Lower lobe of right lung (tissue), 2 donors: ENCODE measurements at regions not wholly inside any gene's neighbourhood (a gene's known extent, or its start where the extent isn't known, plus 50 kb on each side); places are given as distances from the start of the nearest gene placed in this dataset.

Source experiments
- ATAC-seq, 2 donors: fragments of 200-7000 bp; cut with Tn5 transposase; one replicate each; pipeline ENCODE4 v1.9.1; 2020 to 2022; ENCODE audit warnings: mild to moderate bottlenecking in 2 of 2, moderate library complexity in 2 of 2
- DNase-seq: peaks from one replicate; pipeline ENCODE4 v3.0.0-alpha.2; 2020
- H3K27ac ChIP-seq: fragments of 200-600 bp; one replicate; pipeline ENCODE4 v1.8.0; 2022
- H3K27me3 ChIP-seq: fragments of 200-600 bp; one replicate; pipeline ENCODE4 v1.8.0; 2022; ENCODE audit warnings: low read depth
- H3K36me3 ChIP-seq: fragments of 200-600 bp; one replicate; pipeline ENCODE4 v1.8.0; 2022; ENCODE audit warnings: mild to moderate bottlenecking
- H3K4me1 ChIP-seq: fragments of 200-600 bp; one replicate; pipeline ENCODE4 v1.8.0; 2022
- H3K4me3 ChIP-seq: fragments of 200-600 bp; one replicate; pipeline ENCODE4 v1.8.0; 2022; ENCODE audit warnings: mild to moderate bottlenecking
- H3K9me3 ChIP-seq: fragments of 200-600 bp; one replicate; pipeline ENCODE4 v1.8.0; 2022
- intact Hi-C: fragments of 100-400 bp; cut with DNase I; formaldehyde crosslinking; loops from one replicate; pipeline ENCODE4 v1.11.0; 2022
- TF ChIP-seq, protein P1 (sequence below): fragments of 200-600 bp; IDR thresholded peaks from one replicate; pipeline ENCODE4 v1.8.0; 2022; ENCODE audit warnings: antibody characterized with exemption, mild to moderate bottlenecking
- donor health status: DM: no; HTN: yes; CAD: no; lungs with severe emphysema.

DNA sequence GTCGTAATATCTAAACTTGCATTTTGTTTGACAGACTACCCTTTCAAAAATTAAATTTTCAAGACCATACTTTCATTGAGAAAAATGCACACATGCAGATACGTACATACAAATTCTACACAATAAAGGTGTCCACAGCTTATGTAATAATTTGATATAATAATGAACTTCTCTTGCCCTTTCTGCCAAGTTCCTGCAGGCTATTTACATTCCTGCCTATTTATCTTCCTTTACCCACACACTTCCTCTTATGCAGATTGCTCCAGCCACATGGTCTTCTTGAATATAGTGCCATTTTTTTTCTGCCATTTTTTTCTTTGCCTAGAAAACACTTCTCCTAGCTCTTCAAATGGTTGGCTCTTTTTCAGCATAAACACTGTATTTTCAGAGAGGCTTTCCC lies 826.9 kb upstream of the CDH8 start:
- Histone ChIP-seq H3K4me1 (no peaks in the 10 kb centered on the region), H3K27ac (no peak overlapping the region), H3K27me3 (no peaks in the 10 kb centered on the region), H3K9me3 (no peaks in the 10 kb centered on the region), H3K4me3 (no peak overlapping the region), H3K36me3 (no peaks in the 10 kb centered on the region)
- no peak for ATAC-seq
- TF ChIP-seq, protein P1, sequence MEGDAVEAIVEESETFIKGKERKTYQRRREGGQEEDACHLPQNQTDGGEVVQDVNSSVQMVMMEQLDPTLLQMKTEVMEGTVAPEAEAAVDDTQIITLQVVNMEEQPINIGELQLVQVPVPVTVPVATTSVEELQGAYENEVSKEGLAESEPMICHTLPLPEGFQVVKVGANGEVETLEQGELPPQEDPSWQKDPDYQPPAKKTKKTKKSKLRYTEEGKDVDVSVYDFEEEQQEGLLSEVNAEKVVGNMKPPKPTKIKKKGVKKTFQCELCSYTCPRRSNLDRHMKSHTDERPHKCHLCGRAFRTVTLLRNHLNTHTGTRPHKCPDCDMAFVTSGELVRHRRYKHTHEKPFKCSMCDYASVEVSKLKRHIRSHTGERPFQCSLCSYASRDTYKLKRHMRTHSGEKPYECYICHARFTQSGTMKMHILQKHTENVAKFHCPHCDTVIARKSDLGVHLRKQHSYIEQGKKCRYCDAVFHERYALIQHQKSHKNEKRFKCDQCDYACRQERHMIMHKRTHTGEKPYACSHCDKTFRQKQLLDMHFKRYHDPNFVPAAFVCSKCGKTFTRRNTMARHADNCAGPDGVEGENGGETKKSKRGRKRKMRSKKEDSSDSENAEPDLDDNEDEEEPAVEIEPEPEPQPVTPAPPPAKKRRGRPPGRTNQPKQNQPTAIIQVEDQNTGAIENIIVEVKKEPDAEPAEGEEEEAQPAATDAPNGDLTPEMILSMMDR: no peak
- intact Hi-C loops: no loop called here
- no peak for DNase-seq

DNA sequence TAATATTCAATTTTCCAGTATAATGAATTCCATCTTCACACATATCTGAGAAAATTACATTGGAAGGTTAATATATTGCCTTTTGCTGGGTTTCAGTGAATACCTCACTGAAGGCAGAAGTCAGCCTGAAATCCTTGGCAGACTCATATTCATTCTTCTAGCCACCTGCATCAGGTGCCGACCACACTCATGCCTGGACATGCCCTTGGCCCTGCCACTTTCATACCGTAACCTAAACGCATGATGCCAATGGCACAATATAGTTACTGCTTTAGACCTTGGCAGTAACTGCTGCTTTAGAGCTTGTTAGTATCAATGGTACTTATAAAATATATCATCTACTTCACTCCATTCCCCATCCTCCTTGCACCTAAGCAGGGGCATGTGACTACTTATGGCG lies 817.6 kb upstream of the CDH8 start:
- no peak for ATAC-seq
- Histone ChIP-seq H3K27ac (no peak overlapping the region), H3K4me3 (no peak overlapping the region), H3K4me1 (no peaks in the 10 kb centered on the region), H3K9me3 (no peaks in the 10 kb centered on the region), H3K36me3 (no peaks in the 10 kb centered on the region), H3K27me3 (no peaks in the 10 kb centered on the region)
- TF ChIP-seq, protein P1: no peak
- DNase-seq: no peak
- intact Hi-C loops: no loop called here

DNA sequence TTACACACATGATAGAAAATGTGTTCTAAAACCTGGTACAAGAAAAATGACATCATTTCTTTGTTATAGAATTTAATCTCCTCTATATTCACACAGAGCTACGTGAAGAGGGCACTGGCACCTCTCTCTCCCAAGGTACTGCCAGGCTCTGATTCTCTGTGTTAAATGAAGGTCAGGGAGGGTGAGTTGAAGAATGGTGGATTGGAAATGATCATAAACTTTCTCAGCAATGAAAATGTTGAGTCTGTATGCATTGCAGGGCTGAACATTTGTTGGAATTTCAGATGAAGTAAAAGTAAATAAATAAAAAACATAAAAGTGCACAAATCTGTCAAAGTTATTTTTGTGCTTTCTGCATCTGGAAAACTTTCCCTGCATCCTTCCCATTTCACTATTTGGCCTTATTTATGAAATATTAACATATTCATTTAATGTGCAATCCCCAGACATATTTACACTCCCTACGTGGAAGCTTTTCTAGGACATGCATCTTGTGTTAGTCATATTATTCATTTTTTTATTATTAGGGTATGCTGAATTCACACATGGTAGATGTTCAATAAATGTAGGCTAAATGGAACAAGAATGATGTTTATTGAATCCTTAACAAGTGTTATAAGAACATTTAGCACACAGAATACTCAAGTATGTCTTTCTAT lies 810.3 kb upstream of the CDH8 start:
- TF ChIP-seq, protein P1: no peak
- Histone ChIP-seq H3K4me1 (no peaks in the 10 kb centered on the region), H3K9me3 (no peaks in the 10 kb centered on the region), H3K27me3 (no peaks in the 10 kb centered on the region), H3K36me3 (no peaks in the 10 kb centered on the region), H3K4me3 (no peak overlapping the region), H3K27ac (no peak overlapping the region)
- intact Hi-C loops: no loop called here
- DNase-seq: no peak
- ATAC-seq: no peak

DNA sequence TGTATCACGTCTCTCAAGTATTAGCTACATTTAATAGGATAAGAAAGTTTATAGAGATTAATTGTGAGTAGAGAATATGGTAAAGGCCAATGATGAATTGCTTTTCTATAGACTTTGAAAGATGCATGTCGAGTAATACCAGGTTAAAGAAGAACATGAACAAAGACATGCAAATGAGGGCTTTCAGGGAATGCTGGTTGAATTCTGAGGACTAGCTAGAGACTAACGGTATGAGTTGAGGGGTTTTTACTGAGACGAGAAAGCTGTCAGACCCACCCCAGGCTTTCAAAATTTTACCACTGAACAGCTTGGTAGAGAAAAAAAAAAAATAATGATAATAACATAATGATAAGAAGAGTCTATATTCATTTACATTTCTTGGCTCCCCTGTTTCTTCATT lies 796.0 kb upstream of the CDH8 start:
- intact Hi-C loops: no loop called here
- DNase-seq (no peak), ATAC-seq (no peak)
- no peaks in the 10 kb centered on the region for H3K9me3 ChIP-seq
- no peak overlapping the region for H3K4me3 ChIP-seq
- H3K36me3 ChIP-seq: no peaks in the 10 kb centered on the region
- no peaks in the 10 kb centered on the region for H3K27me3 ChIP-seq
- TF ChIP-seq, protein P1: no peak
- no peaks in the 10 kb centered on the region for H3K4me1 ChIP-seq
- no peak overlapping the region for H3K27ac ChIP-seq

DNA sequence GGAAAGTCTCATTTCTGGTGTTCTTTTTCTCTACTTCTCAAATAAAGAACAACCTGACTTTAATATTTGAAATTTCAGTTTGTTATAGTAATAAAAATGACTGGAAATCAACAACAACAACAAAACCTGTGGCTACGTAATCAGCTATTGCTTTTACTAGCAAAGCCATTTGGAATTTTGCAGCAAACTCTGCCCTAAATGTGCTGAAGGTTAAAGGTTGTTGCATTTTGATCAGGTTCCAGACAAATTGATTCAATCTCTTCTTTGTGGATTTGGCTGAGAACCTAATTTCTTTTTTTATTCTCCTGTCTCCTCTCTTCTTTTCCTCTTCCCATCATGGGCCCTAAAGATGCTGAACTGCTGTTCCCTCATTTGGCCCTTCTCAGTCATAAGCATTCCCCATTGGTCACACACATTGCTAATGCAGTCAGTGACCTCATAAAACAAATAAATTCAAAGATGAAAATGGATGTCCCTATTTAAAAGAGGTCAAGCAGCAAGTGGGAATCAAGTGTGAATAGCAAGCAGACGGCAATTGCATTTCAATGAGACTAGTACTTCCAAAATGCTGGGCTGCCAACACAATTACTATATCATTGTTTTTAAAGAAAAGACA lies 795.1 kb upstream of the CDH8 start:
- Histone ChIP-seq H3K27ac (no peak overlapping the region), H3K4me3 (no peak overlapping the region), H3K27me3 (no peaks in the 10 kb centered on the region), H3K36me3 (no peaks in the 10 kb centered on the region), H3K9me3 (no peaks in the 10 kb centered on the region), H3K4me1 (no peaks in the 10 kb centered on the region)
- ATAC-seq (no peak), DNase-seq (no peak)
- TF ChIP-seq, protein P1: no peak
- intact Hi-C loops: no loop called here
